Naive thymus-derived CD4-positive, alpha-beta T cell (primary cell): ENCODE measurements at regions not wholly inside any gene's neighbourhood (a gene's known extent, or its start where the extent isn't known, plus 50 kb on each side); places are given as distances from the start of the nearest gene placed in this dataset.

Experiments
- ATAC-seq: fragments of 150-1000 bp; cut with Tn5 transposase; 2 replicates; pipeline ENCODE4 v1.10.0; 2021; ENCODE audit warnings: mild to moderate bottlenecking, moderate library complexity
- CTCF ChIA-PET: fragments of 350-600 bp; sonication (Branson Sonifier 250); formaldehyde crosslinking; loops from one replicate; lab custom pipeline; 2021; ENCODE audit warnings: antibody characterized with exemption; lab: Charles Lee
- POLR2A ChIA-PET: fragments of 350-600 bp; sonication (Branson Sonifier 250); formaldehyde crosslinking; loops from one replicate; lab custom pipeline; 2021; ENCODE audit warnings: antibody characterized with exemption, inconsistent platforms; lab: Charles Lee
- DNase-seq, 9 donors: peaks; one replicate each; pipeline versions ENCODE4 v3.0.0 to v3.0.0-alpha.2; 2020 to 2022; ENCODE audit warnings: mixed read lengths in 1 of 9
- H3K27ac ChIP-seq: one replicate; pipeline ENCODE4 v1.7.0; 2013; ENCODE audit warnings: mild to moderate bottlenecking, low read depth, low read length, moderate library complexity
- H3K27me3 ChIP-seq, 2 donors: one replicate each; pipeline ENCODE4 v1.7.0; 2013; ENCODE audit warnings: low read length in 2 of 2, mild to moderate bottlenecking in 2 of 2, moderate library complexity in 2 of 2; ENCODE audit not compliant: control insufficient read depth in 2 of 2, insufficient read depth in 2 of 2
- H3K36me3 ChIP-seq, 3 experiments: 1 replicate in 2 of 3; 2 replicates in 1 of 3; pipeline ENCODE4 v1.7.0; 2013; ENCODE audit warnings: low read length in 3 of 3, mild to moderate bottlenecking in 3 of 3, moderate library complexity in 1 of 3; ENCODE audit not compliant: insufficient read depth in 3 of 3, control insufficient read depth in 2 of 3
- H3K4me1 ChIP-seq, 2 donors: one replicate each; pipeline ENCODE4 v1.7.0; 2013; ENCODE audit warnings: low read length in 2 of 2, mild to moderate bottlenecking in 2 of 2, moderate library complexity in 1 of 2; ENCODE audit not compliant: control insufficient read depth in 2 of 2, insufficient read depth in 2 of 2
- H3K4me3 ChIP-seq: 2 replicates; pipeline ENCODE4 v1.7.0; 2013; ENCODE audit warnings: mild to moderate bottlenecking, low read length
- H3K9me3 ChIP-seq, 3 experiments: 1 replicate in 2 of 3; 2 replicates in 1 of 3; pipeline ENCODE4 v1.7.0; 2013; ENCODE audit warnings: low read length in 3 of 3; ENCODE audit not compliant: control insufficient read depth in 2 of 3
- H3K27ac Mint-ChIP-seq, 9 donors: one replicate each; pipeline ENCODE4 v1.8.0; 2020 to 2022; ENCODE audit warnings: mixed read lengths in 9 of 9, mild to moderate bottlenecking in 8 of 9, moderate library complexity in 5 of 9, inconsistent platforms in 2 of 9
- H3K27me3 Mint-ChIP-seq, 5 donors: one replicate each; pipeline ENCODE4 v1.8.0; 2021 to 2022; ENCODE audit warnings: mixed read lengths in 5 of 5, mild to moderate bottlenecking in 1 of 5
- H3K36me3 Mint-ChIP-seq, 5 donors: one replicate each; pipeline ENCODE4 v1.8.0; 2020 to 2022; ENCODE audit warnings: mixed read lengths in 5 of 5, mild to moderate bottlenecking in 3 of 5, inconsistent platforms in 1 of 5
- H3K4me1 Mint-ChIP-seq, 7 donors: one replicate each; pipeline ENCODE4 v1.8.0; 2020 to 2022; ENCODE audit warnings: mixed read lengths in 7 of 7, mild to moderate bottlenecking in 3 of 7, inconsistent platforms in 1 of 7
- H3K4me3 Mint-ChIP-seq, 10 donors: one replicate each; pipeline ENCODE4 v1.8.0; 2020 to 2022; ENCODE audit warnings: mild to moderate bottlenecking in 10 of 10, mixed read lengths in 10 of 10, moderate library complexity in 6 of 10, inconsistent platforms in 2 of 10
- H3K9me3 Mint-ChIP-seq, 11 donors: one replicate each; pipeline ENCODE4 v1.8.0; 2020 to 2022; ENCODE audit warnings: mixed read lengths in 11 of 11, mild to moderate bottlenecking in 4 of 11, inconsistent platforms in 1 of 11, moderate library complexity in 1 of 11
- intact Hi-C, 2 donors: fragments of 100-400 bp; cut with micrococcal nuclease; formaldehyde crosslinking; loops; one replicate each; pipeline ENCODE4 v1.15.1; 2023

DNA sequence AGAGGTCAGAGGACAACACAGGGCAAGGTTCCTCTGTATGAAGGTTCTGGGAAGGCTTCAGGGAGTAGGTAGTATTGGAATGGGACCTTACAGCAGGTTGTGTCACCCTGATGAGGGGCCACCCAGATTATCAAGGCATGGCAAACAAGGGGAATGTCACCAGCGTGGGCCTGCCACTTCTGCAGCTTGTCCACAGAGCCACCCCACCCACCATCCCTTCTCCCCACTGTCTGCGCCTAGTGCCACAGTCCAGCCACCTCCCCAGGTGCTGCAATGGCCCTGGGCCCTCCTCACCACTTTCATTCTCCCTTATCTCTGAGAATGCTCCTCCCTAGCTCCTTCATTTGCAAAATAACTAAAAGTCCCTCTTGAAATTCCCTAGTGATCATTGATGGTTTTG, 170.3 kb downstream of the TTC32 start:
- no peak overlapping the region for H3K27ac Mint-ChIP-seq
- Histone ChIP-seq H3K27ac (no peak overlapping the region), H3K4me1 (no peaks in the 10 kb centered on the region), H3K36me3 (no peaks in the 10 kb centered on the region), H3K27me3 (no peaks in the 10 kb centered on the region), H3K4me3 (no peak overlapping the region), H3K9me3 (no peaks in the 10 kb centered on the region)
- no peak for DNase-seq
- ATAC-seq = no peak
- H3K9me3 Mint-ChIP-seq = no peaks in the 10 kb centered on the region
- ChIA-PET CTCF (no interaction called here), POLR2A (no interaction called here)
- H3K27me3 Mint-ChIP-seq = peaks cover 0 to 16% (median 9%) of the 10 kb centered on the region in 5 donors
- intact Hi-C loops = no loop called here
- no peaks in the 10 kb centered on the region for H3K36me3 Mint-ChIP-seq
- H3K4me3 Mint-ChIP-seq = no peak overlapping the region
- H3K4me1 Mint-ChIP-seq = no peaks in the 10 kb centered on the region

DNA sequence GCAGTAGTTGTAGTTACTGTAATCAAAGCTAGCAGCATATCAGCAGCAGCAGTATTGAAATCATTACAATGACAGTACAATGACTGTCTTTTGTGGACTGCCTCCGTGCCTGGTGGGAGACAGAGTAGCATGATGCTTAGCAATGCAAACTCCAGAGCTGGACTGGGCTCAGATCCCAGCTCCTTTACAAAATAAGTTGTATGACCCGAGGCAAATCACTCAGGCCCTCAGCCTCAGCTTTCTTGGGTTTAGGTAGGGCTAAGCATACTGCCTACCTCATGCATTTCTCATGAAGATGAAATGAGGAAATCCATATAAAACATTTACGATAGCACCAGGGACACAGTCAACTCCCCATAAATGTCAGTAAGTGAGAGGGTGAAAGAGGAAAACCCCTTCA, 170.7 kb downstream of the TTC32 start:
- H3K9me3 ChIP-seq = no peaks in the 10 kb centered on the region
- no peaks in the 10 kb centered on the region for H3K4me1 ChIP-seq
- H3K4me3 ChIP-seq = no peak overlapping the region
- H3K36me3 ChIP-seq = no peaks in the 10 kb centered on the region
- H3K27me3 ChIP-seq = no peaks in the 10 kb centered on the region
- peaks cover 0 to 16% (median 9%) of the 10 kb centered on the region in 5 donors for H3K27me3 Mint-ChIP-seq
- no peaks in the 10 kb centered on the region for H3K4me1 Mint-ChIP-seq
- H3K27ac Mint-ChIP-seq = no peak overlapping the region
- H3K36me3 Mint-ChIP-seq = no peaks in the 10 kb centered on the region
- ChIA-PET CTCF (no interaction called here), POLR2A (no interaction called here)
- H3K4me3 Mint-ChIP-seq = no peak overlapping the region
- no peaks in the 10 kb centered on the region for H3K9me3 Mint-ChIP-seq
- no peak overlapping the region for H3K27ac ChIP-seq
- no peak for ATAC-seq
- intact Hi-C loops = no loop called here
- DNase-seq = no peak

DNA sequence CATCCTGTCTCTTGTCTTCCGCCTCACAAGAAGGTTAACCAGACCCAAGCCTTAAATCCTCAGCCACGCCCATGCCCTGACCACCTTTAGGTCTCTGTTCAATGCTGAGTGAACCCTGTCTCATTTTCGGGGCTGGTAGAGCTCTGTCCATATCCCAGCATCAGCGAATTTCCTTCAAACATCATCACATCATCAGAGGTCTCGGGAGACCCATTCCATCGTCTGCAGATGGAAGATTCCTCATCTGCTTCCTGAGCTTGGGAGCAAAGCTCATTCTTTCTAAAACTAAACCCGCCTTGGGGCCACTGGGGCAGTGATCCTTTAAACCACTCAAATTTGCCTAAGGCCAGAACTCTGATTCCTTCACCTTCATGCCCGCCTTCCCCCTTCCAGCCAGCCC, 173.7 kb downstream of the TTC32 start:
- DNase-seq (no peak), ATAC-seq (no peak)
- Mint-ChIP-seq H3K36me3 (no peaks in the 10 kb centered on the region), H3K27me3 (peaks cover 0 to 13% (median 4%) of the 10 kb centered on the region in 5 donors), H3K9me3 (no peaks in the 10 kb centered on the region), H3K4me1 (no peaks in the 10 kb centered on the region), H3K4me3 (no peak overlapping the region), H3K27ac (no peak overlapping the region)
- no peak overlapping the region for H3K27ac ChIP-seq
- H3K9me3 ChIP-seq = no peaks in the 10 kb centered on the region
- H3K4me3 ChIP-seq = no peak overlapping the region
- intact Hi-C loops = no loop called here
- H3K36me3 ChIP-seq = no peaks in the 10 kb centered on the region
- POLR2A ChIA-PET = no interaction called here
- no peaks in the 10 kb centered on the region for H3K4me1 ChIP-seq
- H3K27me3 ChIP-seq = no peaks in the 10 kb centered on the region
- CTCF ChIA-PET = no interaction called here

DNA sequence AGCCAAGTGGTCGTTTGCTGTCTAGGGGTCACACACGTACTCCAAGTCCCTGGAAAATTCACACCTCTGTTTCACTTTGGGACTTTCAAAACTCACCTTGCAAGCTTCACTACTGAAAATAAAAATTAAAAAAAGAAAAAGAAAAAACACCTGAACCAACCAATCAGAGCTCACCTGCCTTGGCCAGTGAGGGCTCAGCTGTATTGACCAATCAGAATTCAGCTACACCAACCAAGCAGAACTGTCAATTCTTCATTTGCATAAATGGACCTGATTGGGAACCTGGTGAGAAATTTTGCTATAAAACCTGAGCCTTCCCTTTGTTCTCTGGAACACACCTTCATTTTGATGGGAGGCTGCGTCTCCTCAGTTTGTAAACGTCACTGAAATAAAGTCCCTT, 176.4 kb downstream of the TTC32 start:
- CTCF ChIA-PET = no interaction called here
- intact Hi-C loops = no loop called here
- H3K27me3 Mint-ChIP-seq = peaks cover 0 to 8% (median 0%) of the 10 kb centered on the region in 5 donors
- ATAC-seq (no peak), DNase-seq (no peak)
- Histone ChIP-seq H3K4me1 (no peaks in the 10 kb centered on the region), H3K27me3 (no peaks in the 10 kb centered on the region), H3K4me3 (no peak overlapping the region), H3K36me3 (no peaks in the 10 kb centered on the region), H3K27ac (no peak overlapping the region), H3K9me3 (no peaks in the 10 kb centered on the region)
- H3K36me3 Mint-ChIP-seq = no peaks in the 10 kb centered on the region
- no peaks in the 10 kb centered on the region for H3K4me1 Mint-ChIP-seq
- H3K27ac Mint-ChIP-seq = no peak overlapping the region
- POLR2A ChIA-PET = no interaction called here
- peaks cover 0 to 3% (median 0%) of the 10 kb centered on the region in 11 donors for H3K9me3 Mint-ChIP-seq
- no peak overlapping the region for H3K4me3 Mint-ChIP-seq

DNA sequence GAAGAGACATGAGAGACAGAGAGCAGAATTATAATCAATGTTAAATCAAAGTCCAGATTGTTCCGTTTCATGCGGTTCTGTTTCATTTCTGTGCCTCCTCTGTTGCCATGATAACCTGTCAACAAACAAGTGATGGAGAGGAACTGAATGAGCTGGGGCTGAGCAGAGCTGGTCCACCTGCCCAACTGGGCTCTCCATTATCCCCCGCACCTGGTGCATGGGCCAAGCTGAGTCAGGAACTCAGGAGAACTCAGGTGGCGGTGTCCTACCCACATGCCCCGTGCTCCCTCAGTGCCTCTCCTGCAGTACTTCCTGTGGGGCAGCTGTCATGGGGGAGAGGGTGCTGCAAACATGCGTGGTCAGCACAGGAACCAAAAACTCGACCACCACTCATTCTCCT, 178.8 kb downstream of the TTC32 start:
- H3K36me3 ChIP-seq = no peaks in the 10 kb centered on the region
- DNase-seq (no peak), ATAC-seq (no peak)
- intact Hi-C loops = no loop called here
- ChIA-PET CTCF (interaction anchor here (0.8 kb wide), 1 partner anchor 1436 kb away, joined by 3 read pairs; no protein-coding TSS in a partner anchor), POLR2A (no interaction called here)
- no peaks in the 10 kb centered on the region for H3K27me3 ChIP-seq
- no peak overlapping the region for H3K4me3 Mint-ChIP-seq
- no peaks in the 10 kb centered on the region for H3K9me3 ChIP-seq
- peaks cover 0 to 10% (median 5%) of the 10 kb centered on the region in 5 donors for H3K27me3 Mint-ChIP-seq
- no peak overlapping the region for H3K27ac ChIP-seq
- H3K9me3 Mint-ChIP-seq = peaks cover 0 to 3% (median 0%) of the 10 kb centered on the region in 11 donors
- H3K27ac Mint-ChIP-seq = no peak overlapping the region
- H3K4me1 ChIP-seq = no peaks in the 10 kb centered on the region
- no peaks in the 10 kb centered on the region for H3K4me1 Mint-ChIP-seq
- H3K36me3 Mint-ChIP-seq = no peaks in the 10 kb centered on the region
- no peak overlapping the region for H3K4me3 ChIP-seq

DNA sequence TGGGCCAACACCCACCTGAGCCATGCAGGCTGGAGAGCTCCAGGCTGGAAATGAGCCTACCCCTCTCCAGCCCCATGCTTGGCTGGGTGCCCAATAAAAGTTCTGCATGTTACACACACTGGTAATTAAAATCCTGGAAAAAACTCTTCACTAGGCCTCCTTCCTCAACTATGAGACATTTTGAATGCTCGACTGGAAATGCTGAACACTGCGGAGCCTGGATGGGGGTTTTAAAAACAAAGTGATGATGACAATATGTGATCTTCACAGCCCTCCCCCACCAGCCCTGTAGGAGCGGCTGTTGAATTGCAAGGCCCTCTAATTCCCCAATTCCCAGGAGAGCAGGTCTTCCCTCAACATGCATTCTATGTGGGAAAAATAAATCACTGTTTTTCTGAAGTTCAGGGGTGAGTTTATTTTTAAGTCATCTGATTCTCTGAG, 179.2 kb downstream of the TTC32 start:
- Mint-ChIP-seq H3K4me1 (no peaks in the 10 kb centered on the region), H3K36me3 (no peaks in the 10 kb centered on the region), H3K27me3 (peaks cover 0 to 11% (median 6%) of the 10 kb centered on the region in 5 donors), H3K27ac (no peak overlapping the region), H3K9me3 (peaks cover 0 to 3% (median 0%) of the 10 kb centered on the region in 11 donors), H3K4me3 (no peak overlapping the region)
- no peak for ATAC-seq
- DNase-seq = no peak
- ChIA-PET POLR2A (no interaction called here), CTCF (no interaction called here)
- Histone ChIP-seq H3K4me1 (no peaks in the 10 kb centered on the region), H3K27me3 (no peaks in the 10 kb centered on the region), H3K9me3 (no peaks in the 10 kb centered on the region), H3K36me3 (no peaks in the 10 kb centered on the region), H3K4me3 (no peak overlapping the region), H3K27ac (no peak overlapping the region)
- intact Hi-C loops = no loop called here

DNA sequence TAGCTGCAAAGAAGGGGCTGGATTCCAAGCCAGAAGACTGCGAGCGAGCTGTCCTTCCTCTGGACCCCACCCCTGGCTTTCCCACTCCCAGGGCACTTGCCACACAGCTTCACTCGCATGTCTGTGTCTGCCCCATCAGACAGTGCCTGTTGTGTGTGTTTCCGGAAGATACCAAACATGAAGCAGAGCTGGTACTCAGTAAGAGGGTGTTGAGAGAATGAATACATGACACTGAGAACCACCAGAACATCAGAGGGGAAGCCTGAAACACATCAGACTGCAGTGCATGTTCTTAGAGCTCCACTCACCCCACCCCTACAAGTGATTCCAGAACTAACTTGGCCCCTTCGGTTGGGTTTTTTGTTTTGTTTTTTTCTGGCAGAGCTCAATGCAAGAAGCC, 181.5 kb downstream of the TTC32 start:
- H3K36me3 Mint-ChIP-seq = no peaks in the 10 kb centered on the region
- no peaks in the 10 kb centered on the region for H3K4me1 Mint-ChIP-seq
- Histone ChIP-seq H3K27ac (no peak overlapping the region), H3K27me3 (no peaks in the 10 kb centered on the region), H3K4me1 (no peaks in the 10 kb centered on the region), H3K9me3 (no peaks in the 10 kb centered on the region), H3K36me3 (no peaks in the 10 kb centered on the region), H3K4me3 (no peak overlapping the region)
- intact Hi-C loops = no loop called here
- H3K27ac Mint-ChIP-seq = no peak overlapping the region
- H3K4me3 Mint-ChIP-seq = no peak overlapping the region
- H3K9me3 Mint-ChIP-seq = peaks cover 0 to 3% (median 0%) of the 10 kb centered on the region in 11 donors
- CTCF ChIA-PET = no interaction called here
- POLR2A ChIA-PET = no interaction called here
- no peak for ATAC-seq
- DNase-seq = no peak
- peaks cover 0 to 20% (median 11%) of the 10 kb centered on the region in 5 donors for H3K27me3 Mint-ChIP-seq
